Middle frontal gyrus (tissue), 1 donor: ENCODE measurements at regions not wholly inside any gene's neighbourhood (a gene's known extent, or its start where the extent isn't known, plus 50 kb on each side); places are given as distances from the start of the nearest gene placed in this dataset.
"Not testable (repeated sequence)": the region's sequence is repeated elsewhere in the genome, so short reads cannot be mapped to it uniquely, and the experiment has no call there.

ENCODE experiments used
- DNase-seq: peaks from one replicate; pipeline ENCODE4 v3.0.0-alpha.2; 2015; ENCODE audit warnings: low spot score; ENCODE audit errors: extremely low spot score

- no peak for DNase-seq
Measured at GRCh38 chr12:5165296-5165970, 121.8 kb downstream of the KCNA5 start.

- DNase-seq = no peak
Measured at GRCh38 chr12:5166976-5167375, 123.3 kb downstream of the KCNA5 start.

- DNase-seq = no peak
Measured at GRCh38 chr12:5168148-5168547, 124.5 kb downstream of the KCNA5 start.

DNA sequence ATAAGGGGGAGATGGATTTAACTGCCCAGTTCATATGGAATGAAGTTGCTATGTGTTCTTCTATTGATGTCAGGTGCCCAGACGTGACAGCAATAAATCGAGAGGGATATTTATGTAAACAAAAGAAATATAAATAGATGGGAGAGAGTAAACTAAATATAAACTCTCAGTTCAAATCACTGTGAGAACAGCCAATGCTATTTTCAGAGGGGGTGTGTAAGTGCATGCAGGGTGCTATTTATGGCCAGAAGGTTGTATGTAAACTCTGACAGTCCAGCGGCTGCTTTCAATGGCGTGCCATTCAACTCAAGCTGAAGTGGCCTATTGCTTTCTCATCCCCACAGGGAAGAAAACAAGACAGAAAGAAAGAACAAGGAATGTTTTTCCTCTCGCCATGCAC, 127.2 kb downstream of the KCNA5 start:
- no peak for DNase-seq

DNA sequence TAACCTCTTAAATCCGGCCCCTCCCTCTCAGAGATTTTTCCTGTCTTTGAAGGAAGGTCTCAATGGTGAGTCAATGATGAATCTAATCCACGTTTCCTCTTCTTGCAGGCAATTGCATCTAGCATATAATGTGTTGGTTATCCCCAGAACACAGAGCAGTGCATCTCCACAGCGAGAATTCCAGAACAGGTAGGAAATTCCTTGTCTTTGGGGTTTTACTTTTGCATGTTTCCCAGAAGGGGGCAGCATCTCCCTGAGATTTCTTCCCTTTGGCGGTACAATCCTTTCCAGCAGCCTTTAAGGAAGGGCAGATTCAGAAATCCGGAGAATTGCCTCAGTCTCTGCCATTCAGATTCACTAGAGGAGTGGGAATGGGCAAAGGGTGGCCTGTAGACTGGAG, 128.0 kb downstream of the KCNA5 start:
- peak; percentile 18 for DNase-seq

GRCh38 chr12:5172886-5173285, 129.2 kb downstream of the KCNA5 start:
- DNase-seq = no peak

DNA sequence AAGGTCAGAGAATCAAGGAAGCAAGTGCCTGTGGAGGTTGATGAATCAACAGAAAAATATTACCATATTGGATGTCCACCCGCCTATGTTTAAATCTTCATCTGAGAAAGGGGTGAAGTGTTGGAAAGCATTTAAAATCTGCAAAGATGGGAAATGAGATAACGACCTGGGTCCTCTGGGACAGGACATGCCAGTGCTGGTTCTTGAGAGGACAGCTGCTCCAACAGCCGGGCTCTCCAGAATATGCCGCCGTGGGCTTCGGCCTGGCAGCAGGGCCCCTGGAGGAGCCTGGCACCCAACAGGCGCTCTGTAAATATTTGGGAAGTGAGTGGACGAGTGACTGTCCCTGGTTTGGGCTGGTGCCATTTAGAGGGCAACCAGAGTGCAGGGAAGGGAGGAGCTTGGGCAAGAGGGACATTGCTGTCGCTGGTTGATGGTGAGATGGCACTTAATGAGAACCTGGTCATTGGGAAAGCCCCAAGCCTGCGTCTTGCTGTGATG, 129.9 kb downstream of the KCNA5 start:
- DNase-seq = no peak

DNA sequence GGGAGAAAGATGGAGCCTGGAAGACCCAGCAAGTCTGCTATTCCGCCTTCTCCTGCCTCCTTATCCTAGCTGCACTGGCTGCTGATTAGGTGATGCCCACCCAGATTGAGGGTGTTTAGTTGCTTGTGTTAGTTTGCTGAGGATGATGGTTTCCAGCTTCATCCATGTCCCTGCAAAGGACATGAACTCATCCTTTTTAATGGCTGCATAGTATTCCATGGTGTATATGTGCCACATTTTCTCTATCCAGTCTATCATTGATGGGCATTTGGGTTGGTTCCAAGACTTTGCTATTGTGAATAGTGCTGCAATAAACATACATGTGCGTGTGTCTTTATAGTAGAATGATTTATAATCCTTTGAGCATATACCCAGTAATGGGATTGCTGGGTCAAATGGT, 131.7 kb downstream of the KCNA5 start:
- DNase-seq = not testable (repeated sequence)

- DNase-seq = no peak
Measured at GRCh38 chr12:5176036-5176435, 132.4 kb downstream of the KCNA5 start.

DNA sequence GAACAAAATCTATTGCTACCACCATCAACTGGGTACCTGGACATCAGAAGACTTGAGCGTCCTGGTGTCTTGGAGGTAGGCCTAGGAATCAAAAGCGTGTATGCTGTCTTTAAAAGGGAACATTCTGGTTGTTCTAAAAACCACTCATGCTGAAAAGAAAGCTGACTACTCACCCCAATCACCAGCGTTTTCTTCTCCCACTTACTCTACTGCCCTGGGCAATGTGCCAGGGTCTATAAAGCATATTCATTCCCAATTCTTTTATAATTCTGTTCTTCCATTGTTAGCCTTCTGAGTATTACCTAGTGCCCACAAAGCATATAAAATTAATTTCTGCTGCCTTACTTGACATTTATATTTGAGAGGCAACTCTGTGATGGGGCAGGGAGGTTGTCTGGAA, 133.4 kb downstream of the KCNA5 start:
- DNase-seq = no peak

- no peak for DNase-seq
Measured at GRCh38 chr12:5177731-5178130, 134.1 kb downstream of the KCNA5 start.

DNA sequence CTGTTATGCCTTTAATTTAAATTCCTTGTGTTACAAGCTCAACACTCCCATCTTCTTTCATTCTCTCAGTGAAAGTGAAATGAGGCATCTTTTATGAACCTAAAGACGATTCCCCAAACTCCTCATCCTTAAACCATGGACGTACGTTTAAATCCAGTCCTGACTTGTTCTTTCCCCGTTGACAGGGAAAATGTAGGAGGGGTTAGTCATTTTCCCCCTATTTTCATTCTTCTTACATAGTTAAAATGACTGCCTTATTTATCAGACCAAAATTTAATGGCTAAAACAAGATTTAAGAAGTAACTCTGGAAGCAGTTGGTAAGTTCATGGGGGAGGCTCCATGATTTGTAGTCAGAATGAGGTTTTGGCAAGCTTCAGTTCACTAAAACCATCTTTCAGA, 134.9 kb downstream of the KCNA5 start:
- no peak for DNase-seq

- DNase-seq = no peak
Measured at GRCh38 chr12:5180496-5180895, 136.8 kb downstream of the KCNA5 start.

- no peak for DNase-seq
Measured at GRCh38 chr12:5184186-5184585, 140.5 kb downstream of the KCNA5 start.

- DNase-seq = no peak
Measured at GRCh38 chr12:5185435-5186069, 141.9 kb downstream of the KCNA5 start.

- no peak for DNase-seq
Measured at GRCh38 chr12:5186715-5187114, 143.0 kb downstream of the KCNA5 start.

DNA sequence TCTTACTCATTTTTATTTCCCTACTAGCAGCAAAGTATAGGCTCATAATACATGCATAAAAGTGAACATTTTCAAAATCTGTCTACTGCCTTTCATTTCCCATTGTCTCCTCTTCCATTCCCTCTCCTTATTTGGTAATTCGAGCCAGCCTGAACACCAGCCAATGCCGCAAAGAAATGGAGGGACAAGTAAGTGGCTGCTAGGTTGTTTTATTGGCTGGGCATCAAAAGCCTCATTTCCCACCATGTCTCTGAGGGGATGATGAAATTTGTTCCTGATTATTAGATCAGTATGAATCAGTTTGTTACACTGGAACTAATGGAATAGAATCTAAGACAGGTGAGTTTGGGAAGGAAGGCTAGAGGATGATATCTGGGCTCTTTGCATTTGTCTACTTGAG, 143.5 kb downstream of the KCNA5 start:
- no peak for DNase-seq

DNA sequence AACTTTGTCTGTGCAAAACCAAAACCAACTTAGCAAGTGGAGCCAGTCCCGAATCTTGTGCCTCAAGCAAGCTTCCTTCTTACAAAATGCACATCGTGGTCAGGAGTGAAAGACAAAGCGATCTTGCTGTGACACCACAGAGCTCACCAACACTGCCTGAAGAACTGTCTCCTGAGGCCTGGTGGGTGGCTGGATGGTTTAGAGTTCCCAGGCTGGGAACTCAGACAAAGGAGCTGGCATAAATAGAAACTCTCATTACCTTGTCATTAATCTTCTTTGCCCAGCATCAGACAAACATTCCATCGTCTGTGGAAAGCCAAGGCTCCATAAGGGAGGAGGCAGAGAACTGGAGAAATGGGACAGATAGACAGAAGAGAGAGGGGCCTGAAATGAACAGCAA, 144.8 kb downstream of the KCNA5 start:
- no peak for DNase-seq

DNA sequence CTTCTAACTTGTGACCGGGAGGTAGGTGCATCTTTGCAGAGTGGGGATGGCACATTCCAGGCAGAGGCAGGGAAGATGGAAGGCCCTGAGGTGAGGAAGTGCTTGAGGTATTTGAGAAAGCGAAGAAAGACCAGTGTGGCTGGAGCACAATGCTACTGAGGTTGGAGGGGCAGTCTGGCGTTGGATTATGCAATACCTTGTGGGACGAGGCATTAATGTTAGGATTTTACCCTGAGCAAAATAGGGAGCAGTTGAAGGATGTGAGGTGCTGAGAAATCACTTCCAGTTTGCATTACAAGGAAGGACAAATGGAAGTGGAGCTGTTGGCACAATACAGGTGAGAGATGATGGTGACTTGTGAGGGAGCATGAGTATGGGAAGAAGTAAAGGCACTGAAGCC, 145.5 kb downstream of the KCNA5 start:
- DNase-seq = no peak

GRCh38 chr12:5191803-5192538, 148.3 kb downstream of the KCNA5 start:
- no peak for DNase-seq

GRCh38 chr12:5192726-5193125, 149.0 kb downstream of the KCNA5 start:
- no peak for DNase-seq

- DNase-seq = no peak
Measured at GRCh38 chr12:5194306-5194705, 150.6 kb downstream of the KCNA5 start.
